ENCODE measurements at regions not wholly inside any gene's neighbourhood (a gene's known extent, or its start where the extent isn't known, plus 50 kb on each side); places are given as distances from the start of the nearest gene placed in this dataset.
"Not testable (repeated sequence)": the region's sequence is repeated elsewhere in the genome, so short reads cannot be mapped to it uniquely, and the experiment has no call there.

DNA sequence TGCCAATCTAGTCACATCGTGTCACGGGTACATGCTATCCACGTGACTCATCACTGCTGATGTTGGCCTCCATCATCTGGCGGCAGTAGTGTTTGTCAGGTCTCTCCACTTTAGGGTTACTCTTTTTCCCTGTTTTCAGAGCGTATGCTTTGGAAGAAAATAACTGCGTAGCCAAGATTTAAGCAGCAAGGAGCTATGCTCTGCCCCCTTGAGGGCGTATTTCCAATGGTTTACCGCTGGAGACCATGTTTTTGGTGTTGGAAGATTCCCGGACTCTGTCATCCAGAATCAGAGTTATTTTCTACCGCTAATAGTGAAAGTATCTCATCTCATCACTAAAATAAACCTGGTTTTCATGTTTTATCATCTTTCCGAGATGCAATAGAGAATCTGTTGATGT lies 306.5 kb downstream of the C6orf118 start:
- Mint-ChIP-seq H3K4me3 (no peak overlapping the region), H3K9me3 (peaks cover 13% of the 10 kb centered on the region), H3K4me1 (no peaks in the 10 kb centered on the region), H3K36me3 (ENCODE audit: low read depth) (no peaks in the 10 kb centered on the region), H3K27me3 (no peaks in the 10 kb centered on the region), H3K27ac (no peak overlapping the region)
- ChIA-PET POLR2A (no interaction called here), CTCF (no interaction called here)
- DNase-seq, result no peak

DNA sequence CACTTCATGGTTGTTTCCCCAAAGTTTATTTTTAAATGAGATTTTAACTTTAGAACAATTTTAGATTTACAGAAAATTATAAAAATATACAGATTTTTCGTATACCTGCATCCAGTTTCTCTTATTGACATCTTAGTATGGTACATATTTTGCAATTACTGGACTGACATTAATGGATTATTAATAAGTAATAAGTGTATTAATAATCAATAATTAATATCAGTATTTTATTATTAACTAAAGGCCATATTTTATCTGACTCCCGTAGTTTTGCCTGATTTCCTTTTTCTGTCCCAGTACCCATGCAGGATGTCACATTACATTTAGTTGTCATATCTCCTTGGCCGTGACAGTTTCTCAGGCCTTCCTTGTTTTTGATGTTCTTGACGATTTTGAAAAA lies 307.0 kb downstream of the C6orf118 start:
- H3K27ac Mint-ChIP-seq, result no peak overlapping the region
- H3K27me3 Mint-ChIP-seq, result no peaks in the 10 kb centered on the region
- no peaks in the 10 kb centered on the region for H3K4me1 Mint-ChIP-seq
- peaks cover 11% of the 10 kb centered on the region for H3K9me3 Mint-ChIP-seq
- POLR2A ChIA-PET, result no interaction called here
- DNase-seq, result no peak
- H3K36me3 Mint-ChIP-seq (ENCODE audit: low read depth), result no peaks in the 10 kb centered on the region
- CTCF ChIA-PET, result no interaction called here
- no peak overlapping the region for H3K4me3 Mint-ChIP-seq

DNA sequence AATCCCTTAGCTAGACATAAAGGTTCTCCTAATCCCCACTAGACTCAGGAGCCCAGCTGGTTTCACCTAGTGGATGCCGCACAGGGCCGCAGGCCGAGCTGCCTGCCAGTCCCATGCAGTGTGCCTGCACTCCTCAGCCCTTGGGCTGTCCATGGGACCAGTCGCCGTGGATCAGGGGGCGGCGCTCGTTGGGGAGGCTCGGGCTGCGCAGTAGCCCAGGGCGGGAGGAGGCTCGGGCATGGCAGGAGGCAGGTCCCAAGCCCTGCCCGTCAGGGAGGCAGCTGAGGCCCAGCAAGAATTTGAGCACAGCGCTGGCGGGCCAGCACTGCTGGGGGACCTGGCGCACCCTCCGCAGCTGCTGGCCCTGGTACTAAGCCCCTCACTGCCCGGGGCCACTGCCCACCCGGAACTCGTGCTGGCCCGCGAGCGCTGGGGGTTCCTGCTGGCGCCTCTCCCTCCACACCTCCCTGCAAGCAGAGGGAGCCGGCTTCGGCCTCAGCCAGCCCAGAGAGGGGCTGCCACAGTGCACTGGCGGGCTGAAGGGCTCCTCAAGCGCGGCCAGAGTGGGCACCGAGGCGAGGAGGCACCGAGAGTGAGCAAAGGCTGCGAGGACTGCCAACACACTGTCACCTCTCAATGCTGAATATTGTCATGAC lies 307.8 kb downstream of the C6orf118 start:
- no peak for DNase-seq
- ChIA-PET POLR2A (no interaction called here), CTCF (no interaction called here)
- H3K27me3 Mint-ChIP-seq, result no peaks in the 10 kb centered on the region
- H3K4me1 Mint-ChIP-seq, result no peaks in the 10 kb centered on the region
- H3K27ac Mint-ChIP-seq, result no peak overlapping the region
- peaks cover 11% of the 10 kb centered on the region for H3K9me3 Mint-ChIP-seq
- no peak overlapping the region for H3K4me3 Mint-ChIP-seq
- H3K36me3 Mint-ChIP-seq (ENCODE audit: low read depth), result no peaks in the 10 kb centered on the region

- Mint-ChIP-seq H3K4me3 (no peak overlapping the region), H3K27ac (no peak overlapping the region), H3K4me1 (no peaks in the 10 kb centered on the region), H3K27me3 (no peaks in the 10 kb centered on the region), H3K9me3 (peaks cover 8% of the 10 kb centered on the region), H3K36me3 (ENCODE audit: low read depth) (no peaks in the 10 kb centered on the region)
- POLR2A ChIA-PET, result no interaction called here
- CTCF ChIA-PET, result no interaction called here
- DNase-seq, result no peak
Measured at GRCh38 chr6:164998297-164998696, 311.1 kb downstream of the C6orf118 start.

DNA sequence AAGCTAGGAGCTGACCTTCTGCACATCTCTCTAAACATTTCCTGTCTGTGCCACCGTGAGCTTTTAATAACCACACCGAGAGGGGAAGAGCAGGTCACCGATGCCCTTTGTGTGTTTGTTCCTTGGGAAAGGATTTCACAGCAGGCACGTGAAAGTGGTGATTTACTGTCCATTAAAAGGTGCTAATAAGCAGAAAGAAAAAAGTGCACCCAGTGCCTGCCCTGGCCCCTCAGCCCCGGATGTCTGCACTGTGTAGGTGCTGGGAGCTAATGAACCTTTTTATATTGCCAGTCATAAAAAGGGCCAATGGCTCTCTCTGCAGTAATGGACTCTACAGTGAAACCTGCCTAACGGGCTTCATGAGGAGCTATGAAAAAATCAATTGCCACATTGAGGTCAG lies 312.6 kb downstream of the C6orf118 start:
- no peak for DNase-seq
- CTCF ChIA-PET, result no interaction called here
- H3K4me1 Mint-ChIP-seq, result no peaks in the 10 kb centered on the region
- no peaks in the 10 kb centered on the region for H3K36me3 Mint-ChIP-seq (ENCODE audit: low read depth)
- peaks cover 3% of the 10 kb centered on the region for H3K9me3 Mint-ChIP-seq
- POLR2A ChIA-PET, result no interaction called here
- no peaks in the 10 kb centered on the region for H3K27me3 Mint-ChIP-seq
- no peak overlapping the region for H3K27ac Mint-ChIP-seq
- H3K4me3 Mint-ChIP-seq, result no peak overlapping the region

GRCh38 chr6:164991573-164991972 lies 317.8 kb downstream of the C6orf118 start:
- H3K4me1 Mint-ChIP-seq, result no peaks in the 10 kb centered on the region
- H3K36me3 Mint-ChIP-seq (ENCODE audit: low read depth), result no peaks in the 10 kb centered on the region
- no peak for DNase-seq
- ChIA-PET POLR2A (no interaction called here), CTCF (no interaction called here)
- H3K27ac Mint-ChIP-seq, result no peak overlapping the region
- no peak overlapping the region for H3K4me3 Mint-ChIP-seq
- no peaks in the 10 kb centered on the region for H3K27me3 Mint-ChIP-seq
- H3K9me3 Mint-ChIP-seq, result peaks cover 6% of the 10 kb centered on the region

GRCh38 chr6:164990901-164991300 lies 318.5 kb downstream of the C6orf118 start:
- no peaks in the 10 kb centered on the region for H3K4me1 Mint-ChIP-seq
- no peak for DNase-seq
- ChIA-PET CTCF (no interaction called here), POLR2A (no interaction called here)
- no peaks in the 10 kb centered on the region for H3K36me3 Mint-ChIP-seq (ENCODE audit: low read depth)
- no peak overlapping the region for H3K27ac Mint-ChIP-seq
- peaks cover 6% of the 10 kb centered on the region for H3K9me3 Mint-ChIP-seq
- H3K4me3 Mint-ChIP-seq, result no peak overlapping the region
- H3K27me3 Mint-ChIP-seq, result no peaks in the 10 kb centered on the region

DNA sequence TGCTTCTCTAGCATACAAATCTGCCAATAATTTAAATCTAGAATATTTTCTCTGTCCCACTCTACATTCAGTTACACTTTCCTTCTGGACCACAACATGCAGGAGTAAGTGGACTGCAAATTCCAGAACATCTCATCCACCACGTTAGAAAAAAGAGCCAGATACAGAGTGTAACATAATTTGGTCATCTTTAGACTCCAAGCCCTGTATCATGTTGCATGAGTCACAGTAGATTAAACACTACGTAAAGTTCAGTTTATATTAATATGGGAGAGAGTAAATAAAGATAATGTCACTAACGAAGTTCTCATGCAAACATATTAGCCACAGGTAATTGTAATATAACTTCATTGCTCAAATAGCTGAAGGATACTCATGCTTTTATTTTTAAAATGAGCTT lies 327.0 kb downstream of the C6orf118 start:
- H3K4me3 Mint-ChIP-seq, result no peak overlapping the region
- no peaks in the 10 kb centered on the region for H3K9me3 Mint-ChIP-seq
- H3K36me3 Mint-ChIP-seq (ENCODE audit: low read depth), result no peaks in the 10 kb centered on the region
- H3K27ac Mint-ChIP-seq, result no peak overlapping the region
- H3K4me1 Mint-ChIP-seq, result no peaks in the 10 kb centered on the region
- POLR2A ChIA-PET, result no interaction called here
- CTCF ChIA-PET, result no interaction called here
- no peaks in the 10 kb centered on the region for H3K27me3 Mint-ChIP-seq
- DNase-seq, result no peak

- Mint-ChIP-seq H3K27ac (no peak overlapping the region), H3K36me3 (ENCODE audit: low read depth) (no peaks in the 10 kb centered on the region), H3K9me3 (peaks cover 6% of the 10 kb centered on the region), H3K27me3 (no peaks in the 10 kb centered on the region), H3K4me1 (no peaks in the 10 kb centered on the region), H3K4me3 (no peak overlapping the region)
- CTCF ChIA-PET, result no interaction called here
- POLR2A ChIA-PET, result no interaction called here
- DNase-seq, result no peak
Measured at GRCh38 chr6:164967102-164967501, 342.3 kb downstream of the C6orf118 start.

- POLR2A ChIA-PET, result no interaction called here
- Mint-ChIP-seq H3K27me3 (no peaks in the 10 kb centered on the region), H3K36me3 (ENCODE audit: low read depth) (no peaks in the 10 kb centered on the region), H3K4me1 (no peaks in the 10 kb centered on the region), H3K4me3 (no peak overlapping the region), H3K27ac (no peak overlapping the region), H3K9me3 (peaks cover 4% of the 10 kb centered on the region)
- no peak for DNase-seq
- CTCF ChIA-PET, result no interaction called here
Measured at GRCh38 chr6:164962805-164963204, 346.6 kb downstream of the C6orf118 start.

GRCh38 chr6:164947164-164947563 lies 362.2 kb downstream of the C6orf118 start:
- Mint-ChIP-seq H3K4me1 (no peaks in the 10 kb centered on the region), H3K9me3 (no peaks in the 10 kb centered on the region), H3K4me3 (no peak overlapping the region), H3K27ac (no peak overlapping the region), H3K27me3 (no peaks in the 10 kb centered on the region), H3K36me3 (ENCODE audit: low read depth) (no peaks in the 10 kb centered on the region)
- ChIA-PET POLR2A (no interaction called here), CTCF (no interaction called here)
- DNase-seq, result no peak

GRCh38 chr6:164942271-164942670 lies 367.1 kb downstream of the C6orf118 start:
- Mint-ChIP-seq H3K9me3 (no peaks in the 10 kb centered on the region), H3K27ac (no peak overlapping the region), H3K36me3 (ENCODE audit: low read depth) (no peaks in the 10 kb centered on the region), H3K27me3 (no peaks in the 10 kb centered on the region), H3K4me3 (no peak overlapping the region), H3K4me1 (no peaks in the 10 kb centered on the region)
- DNase-seq, result no peak
- CTCF ChIA-PET, result no interaction called here
- POLR2A ChIA-PET, result no interaction called here

DNA sequence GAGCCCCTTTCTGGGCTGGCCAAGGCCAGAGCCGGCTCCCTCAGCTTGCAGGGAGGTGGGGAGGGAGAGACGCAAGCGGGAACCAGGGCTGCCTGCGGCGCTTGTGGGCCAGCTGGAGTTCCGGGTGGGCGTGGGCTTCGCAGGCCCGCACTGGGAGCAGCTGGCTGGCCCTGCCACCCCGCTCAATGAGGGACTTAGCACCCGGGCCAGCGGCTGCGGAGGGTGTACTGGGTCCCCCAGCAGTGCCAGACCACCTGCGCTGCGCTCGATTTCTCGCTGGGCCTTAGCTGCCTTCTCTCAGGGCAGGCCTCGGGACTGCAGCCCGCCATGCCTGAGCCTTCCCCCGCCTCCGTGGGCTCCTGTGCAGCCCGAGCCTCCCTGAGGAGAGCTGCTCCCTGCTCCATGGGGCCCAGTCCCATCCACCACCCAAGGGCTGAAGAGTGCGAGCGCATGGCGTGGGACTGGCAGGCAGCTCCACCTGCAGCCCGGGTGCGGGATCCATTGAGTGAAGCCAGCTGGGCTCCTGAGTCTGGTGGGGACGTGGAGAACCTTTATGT lies 376.1 kb downstream of the C6orf118 start:
- CTCF ChIA-PET; H3K4me3 Mint-ChIP-seq; H3K27ac Mint-ChIP-seq; H3K27me3 Mint-ChIP-seq; POLR2A ChIA-PET; H3K4me1 Mint-ChIP-seq; H3K36me3 Mint-ChIP-seq (ENCODE audit: low read depth); H3K9me3 Mint-ChIP-seq; DNase-seq: not testable (repeated sequence)

DNA sequence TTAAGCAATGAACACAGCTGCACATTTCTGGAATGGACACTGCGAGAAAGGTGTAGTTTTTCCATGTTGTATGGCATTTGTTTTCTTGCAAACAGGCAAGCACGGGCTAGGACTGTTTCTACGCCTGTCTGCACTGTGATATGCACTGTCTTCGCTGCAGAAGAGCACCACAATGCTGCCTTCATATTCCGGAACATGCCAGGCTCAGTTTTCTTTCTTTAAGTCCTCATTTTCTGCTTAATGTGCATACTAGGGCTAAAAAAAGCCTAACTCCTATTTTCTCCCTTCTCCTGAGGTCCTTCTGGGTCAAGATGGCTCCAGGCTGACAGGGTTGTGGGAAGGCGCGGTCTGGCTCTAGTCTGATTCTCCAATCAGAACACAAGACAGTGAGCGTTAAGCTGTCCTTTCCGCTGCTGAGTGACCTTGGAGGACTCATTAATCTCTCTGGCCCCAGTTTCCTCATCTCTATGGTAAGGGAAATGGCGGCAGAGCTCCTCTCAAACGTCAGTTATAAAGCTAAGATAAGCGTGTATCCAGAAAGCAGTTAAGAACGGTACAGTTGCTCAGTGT lies 379.9 kb downstream of the C6orf118 start:
- Mint-ChIP-seq H3K27me3 (no peaks in the 10 kb centered on the region), H3K36me3 (ENCODE audit: low read depth) (no peaks in the 10 kb centered on the region), H3K4me1 (no peaks in the 10 kb centered on the region), H3K4me3 (no peak overlapping the region), H3K9me3 (peaks cover 2% of the 10 kb centered on the region), H3K27ac (no peak overlapping the region)
- ChIA-PET CTCF (interaction anchor here (1.0 kb wide), 1 partner anchor 7 kb away, joined by 3 read pairs; no protein-coding TSS in a partner anchor), POLR2A (no interaction called here)
- no peak for DNase-seq
